ENCODE measurements at regions not wholly inside any gene's neighbourhood (a gene's known extent, or its start where the extent isn't known, plus 50 kb on each side); places are given as distances from the start of the nearest gene placed in this dataset.

DNA sequence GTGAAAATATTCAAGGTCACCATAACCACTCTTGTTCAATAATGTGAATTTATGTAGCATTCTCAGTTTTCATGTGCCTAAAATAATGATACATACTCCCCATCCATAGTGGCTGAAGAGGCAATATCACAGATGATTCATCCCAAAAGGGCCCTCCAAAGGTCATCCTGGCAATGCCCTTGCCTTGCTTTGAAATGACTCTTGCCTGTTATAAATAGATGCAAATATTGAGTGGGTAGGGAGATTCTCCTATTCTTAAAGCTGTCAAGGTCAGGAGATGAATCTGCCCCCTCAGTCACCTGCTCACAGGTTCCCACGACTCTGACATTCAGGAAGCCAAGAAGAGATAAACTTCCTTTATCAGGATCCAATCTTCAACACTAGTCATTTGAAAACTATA lies 490.5 kb downstream of the TNS1 start:
- TF ChIP-seq, protein P1, sequence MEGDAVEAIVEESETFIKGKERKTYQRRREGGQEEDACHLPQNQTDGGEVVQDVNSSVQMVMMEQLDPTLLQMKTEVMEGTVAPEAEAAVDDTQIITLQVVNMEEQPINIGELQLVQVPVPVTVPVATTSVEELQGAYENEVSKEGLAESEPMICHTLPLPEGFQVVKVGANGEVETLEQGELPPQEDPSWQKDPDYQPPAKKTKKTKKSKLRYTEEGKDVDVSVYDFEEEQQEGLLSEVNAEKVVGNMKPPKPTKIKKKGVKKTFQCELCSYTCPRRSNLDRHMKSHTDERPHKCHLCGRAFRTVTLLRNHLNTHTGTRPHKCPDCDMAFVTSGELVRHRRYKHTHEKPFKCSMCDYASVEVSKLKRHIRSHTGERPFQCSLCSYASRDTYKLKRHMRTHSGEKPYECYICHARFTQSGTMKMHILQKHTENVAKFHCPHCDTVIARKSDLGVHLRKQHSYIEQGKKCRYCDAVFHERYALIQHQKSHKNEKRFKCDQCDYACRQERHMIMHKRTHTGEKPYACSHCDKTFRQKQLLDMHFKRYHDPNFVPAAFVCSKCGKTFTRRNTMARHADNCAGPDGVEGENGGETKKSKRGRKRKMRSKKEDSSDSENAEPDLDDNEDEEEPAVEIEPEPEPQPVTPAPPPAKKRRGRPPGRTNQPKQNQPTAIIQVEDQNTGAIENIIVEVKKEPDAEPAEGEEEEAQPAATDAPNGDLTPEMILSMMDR (conservative IDR thresholded peaks at IDR 0.05; ENCODE audit: low read length): no peak
- no peak for TF ChIP-seq EZH2phosphoT487 (IDR thresholded peaks at IDR 0.05; ENCODE audit: borderline replicate concordance, low read depth, low read length)
